ENCODE measurements at regions not wholly inside any gene's neighbourhood (a gene's known extent, or its start where the extent isn't known, plus 50 kb on each side); places are given as distances from the start of the nearest gene placed in this dataset.
"Not testable (repeated sequence)": the region's sequence is repeated elsewhere in the genome, so short reads cannot be mapped to it uniquely, and the experiment has no call there.

DNA sequence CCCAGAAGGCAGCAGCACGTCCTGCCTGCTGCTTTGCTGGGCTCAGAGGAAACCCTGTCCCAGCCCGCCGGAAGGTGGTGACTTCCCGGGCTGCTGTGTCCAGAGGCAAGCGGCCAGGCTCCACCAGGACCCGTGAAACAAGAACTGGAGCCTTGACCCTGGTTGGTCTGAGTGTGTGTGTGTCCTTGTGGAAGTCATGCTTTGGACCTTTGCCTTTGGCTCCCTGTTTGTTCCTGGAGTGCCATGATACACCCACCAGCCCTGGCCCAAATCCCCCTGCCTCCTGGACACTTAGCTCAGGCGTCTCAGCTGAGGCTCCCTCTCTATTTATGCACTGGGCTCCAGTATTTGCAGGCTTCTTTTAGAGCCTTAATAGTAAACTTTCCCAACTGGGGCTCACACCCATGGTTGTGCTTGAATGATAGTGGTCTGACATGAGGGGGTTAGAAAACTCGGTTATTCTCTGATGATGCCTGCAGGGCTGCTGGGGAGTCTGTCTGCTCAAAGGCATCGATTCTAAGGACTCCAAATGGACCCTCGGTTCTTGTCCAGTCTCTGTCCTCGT, 72.2 kb downstream of the C9orf50 start:
- H3K27ac Mint-ChIP-seq: no peak overlapping the region
- TF ChIP-seq, protein P1, sequence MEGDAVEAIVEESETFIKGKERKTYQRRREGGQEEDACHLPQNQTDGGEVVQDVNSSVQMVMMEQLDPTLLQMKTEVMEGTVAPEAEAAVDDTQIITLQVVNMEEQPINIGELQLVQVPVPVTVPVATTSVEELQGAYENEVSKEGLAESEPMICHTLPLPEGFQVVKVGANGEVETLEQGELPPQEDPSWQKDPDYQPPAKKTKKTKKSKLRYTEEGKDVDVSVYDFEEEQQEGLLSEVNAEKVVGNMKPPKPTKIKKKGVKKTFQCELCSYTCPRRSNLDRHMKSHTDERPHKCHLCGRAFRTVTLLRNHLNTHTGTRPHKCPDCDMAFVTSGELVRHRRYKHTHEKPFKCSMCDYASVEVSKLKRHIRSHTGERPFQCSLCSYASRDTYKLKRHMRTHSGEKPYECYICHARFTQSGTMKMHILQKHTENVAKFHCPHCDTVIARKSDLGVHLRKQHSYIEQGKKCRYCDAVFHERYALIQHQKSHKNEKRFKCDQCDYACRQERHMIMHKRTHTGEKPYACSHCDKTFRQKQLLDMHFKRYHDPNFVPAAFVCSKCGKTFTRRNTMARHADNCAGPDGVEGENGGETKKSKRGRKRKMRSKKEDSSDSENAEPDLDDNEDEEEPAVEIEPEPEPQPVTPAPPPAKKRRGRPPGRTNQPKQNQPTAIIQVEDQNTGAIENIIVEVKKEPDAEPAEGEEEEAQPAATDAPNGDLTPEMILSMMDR (conservative IDR thresholded peaks at IDR 0.05): no peak

DNA sequence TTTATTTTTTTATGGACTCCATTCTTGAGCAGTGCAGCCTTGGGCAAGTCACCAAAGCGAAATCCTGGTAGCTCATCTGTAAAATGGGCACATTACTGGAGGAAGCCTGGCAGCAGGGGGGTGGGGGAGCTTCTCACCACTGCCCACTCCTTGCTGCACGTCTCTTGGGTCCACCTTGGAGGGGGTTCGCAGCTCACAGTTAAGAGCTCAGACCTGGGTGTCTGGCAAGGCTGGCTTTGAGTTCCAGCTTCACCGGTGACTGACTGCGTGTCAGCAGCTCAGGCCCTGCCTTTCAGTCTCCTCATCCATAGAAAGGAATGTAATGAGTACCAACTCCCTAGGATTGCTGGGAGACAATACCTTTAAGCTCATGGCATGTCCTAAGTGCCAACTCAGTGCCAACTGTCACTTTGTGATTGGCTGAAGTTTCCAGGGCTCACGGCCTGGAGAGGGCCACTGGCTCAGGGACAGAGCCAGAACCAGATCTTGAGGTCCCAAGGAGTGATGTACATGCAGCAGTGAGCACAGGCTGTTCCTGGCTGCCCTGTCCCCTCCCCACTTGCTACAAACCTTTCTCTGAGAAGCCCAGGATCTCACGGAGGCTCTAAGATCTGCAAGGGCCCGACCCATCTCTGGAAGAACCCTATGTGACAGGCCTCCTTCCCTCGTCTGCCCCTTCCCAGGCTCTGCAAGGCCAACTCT, 72.9 kb downstream of the C9orf50 start:
- Mint-ChIP-seq H3K9me3 (no peaks in the 10 kb centered on the region), H3K36me3 (no peaks in the 10 kb centered on the region), H3K4me1 (ENCODE audit: unreplicated experiment) (peaks cover 24% of the 10 kb centered on the region), H3K27me3 (no peaks in the 10 kb centered on the region), H3K27ac (no peak overlapping the region), H3K4me3 (no peak overlapping the region)
- TF ChIP-seq, protein P1 (conservative IDR thresholded peaks at IDR 0.05): no peak
- no peak for DNase-seq (ENCODE audit: extremely low spot score, unreplicated experiment)

More for the DNA sequence above, 72.2 kb downstream of the C9orf50 start:
- peaks cover 28% of the 10 kb centered on the region for H3K4me1 Mint-ChIP-seq (ENCODE audit: unreplicated experiment)
- no peaks in the 10 kb centered on the region for H3K36me3 Mint-ChIP-seq
- no peak for DNase-seq (ENCODE audit: extremely low spot score, unreplicated experiment)
- H3K4me3 Mint-ChIP-seq: peak overlapping the region; percentile 81
- H3K9me3 Mint-ChIP-seq: no peaks in the 10 kb centered on the region
- H3K27me3 Mint-ChIP-seq: no peaks in the 10 kb centered on the region

DNA sequence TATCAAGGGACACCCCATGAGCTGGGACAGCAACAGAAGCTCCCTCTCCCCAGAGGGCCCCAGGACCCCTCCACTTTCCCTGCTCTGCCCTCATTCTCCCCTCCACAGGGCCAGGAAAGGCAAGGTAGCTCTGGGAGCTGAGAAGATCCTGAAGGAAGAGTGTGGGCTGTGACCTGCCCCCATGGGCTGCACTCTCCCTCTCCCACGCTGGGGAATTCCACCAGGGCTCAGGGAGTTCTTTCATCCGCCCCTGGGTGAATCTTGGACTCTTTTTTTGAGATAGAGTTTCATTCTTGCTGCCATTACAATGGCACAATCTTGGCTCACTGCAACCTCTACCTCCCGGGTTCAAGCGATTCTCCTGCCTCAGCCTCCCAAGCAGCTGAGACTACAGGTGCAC, 73.8 kb downstream of the C9orf50 start:
- TF ChIP-seq, protein P1 (conservative IDR thresholded peaks at IDR 0.05): no peak
- Mint-ChIP-seq H3K27ac (no peak overlapping the region), H3K36me3 (no peaks in the 10 kb centered on the region), H3K27me3 (no peaks in the 10 kb centered on the region), H3K4me1 (ENCODE audit: unreplicated experiment) (peaks cover 21% of the 10 kb centered on the region), H3K4me3 (no peak overlapping the region), H3K9me3 (no peaks in the 10 kb centered on the region)
- no peak for DNase-seq (ENCODE audit: extremely low spot score, unreplicated experiment)

DNA sequence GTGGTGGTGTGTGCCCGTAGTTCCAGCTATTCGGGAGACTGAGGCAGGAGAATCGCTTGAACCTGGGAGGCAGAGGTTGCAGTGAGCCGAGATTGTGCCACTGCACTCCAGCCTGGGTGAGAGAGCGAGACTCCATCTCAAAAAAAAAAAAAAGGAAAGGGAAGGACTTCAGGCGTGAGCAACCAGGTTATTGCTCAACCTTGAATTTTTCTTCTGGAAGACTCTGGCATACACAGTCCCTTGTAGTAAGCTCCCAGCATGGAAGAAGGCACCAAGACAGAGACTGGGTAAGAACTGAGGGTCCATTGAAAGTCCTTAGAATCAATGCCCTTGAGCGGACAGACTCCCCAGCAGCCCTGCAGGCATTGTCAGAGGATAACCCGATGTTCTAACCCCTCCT, 75.0 kb downstream of the C9orf50 start:
- H3K4me1 Mint-ChIP-seq (ENCODE audit: unreplicated experiment): peaks cover 19% of the 10 kb centered on the region
- not testable (repeated sequence) for H3K27ac Mint-ChIP-seq; DNase-seq (ENCODE audit: extremely low spot score, unreplicated experiment); H3K9me3 Mint-ChIP-seq; H3K36me3 Mint-ChIP-seq; H3K4me3 Mint-ChIP-seq; H3K27me3 Mint-ChIP-seq

DNA sequence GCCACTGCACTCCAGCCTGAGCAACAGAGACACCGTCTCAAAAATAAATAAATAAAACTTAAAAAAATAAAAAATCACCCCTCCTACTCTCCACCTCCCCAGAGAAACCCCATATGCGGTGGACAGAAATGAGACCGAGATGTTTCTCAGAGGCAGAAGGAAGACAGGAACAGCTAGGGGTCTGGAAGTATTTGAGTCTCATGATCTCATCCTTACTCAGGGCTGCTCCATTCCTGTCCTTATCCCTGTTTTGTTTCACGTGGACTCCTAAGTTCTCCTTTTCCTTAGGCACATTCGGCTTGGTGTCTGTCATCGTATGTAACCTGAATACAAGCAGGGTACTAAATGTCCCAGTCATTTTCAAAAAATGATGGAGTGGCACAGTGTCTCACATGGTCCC, 76.1 kb downstream of the C9orf50 start:
- H3K9me3 Mint-ChIP-seq: no peaks in the 10 kb centered on the region
- no peak for DNase-seq (ENCODE audit: extremely low spot score, unreplicated experiment)

DNA sequence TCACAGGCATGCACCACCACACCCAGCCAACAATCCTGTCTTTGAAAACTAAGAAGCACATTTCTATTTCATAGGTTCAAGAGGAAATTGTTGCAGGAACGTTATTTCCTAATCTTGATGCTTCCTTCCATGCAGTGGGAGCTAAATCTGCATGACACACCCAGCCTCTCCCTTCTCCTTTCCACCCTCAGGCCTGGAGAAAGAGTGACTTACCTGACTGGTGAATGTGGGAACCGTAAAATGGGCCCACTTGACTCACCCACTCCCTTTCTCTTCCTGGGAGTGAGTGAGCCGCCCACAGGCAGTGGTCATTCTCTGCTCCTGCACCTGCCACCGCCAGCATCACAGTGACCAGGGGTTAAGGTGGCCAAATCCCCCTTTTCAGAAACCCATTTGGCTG, 78.2 kb downstream of the C9orf50 start:
- peaks cover 7% of the 10 kb centered on the region for H3K9me3 Mint-ChIP-seq
- H3K4me3 Mint-ChIP-seq: no peak overlapping the region
- no peak overlapping the region for H3K27ac Mint-ChIP-seq
- no peak for DNase-seq (ENCODE audit: extremely low spot score, unreplicated experiment)
- peaks cover 4% of the 10 kb centered on the region for H3K36me3 Mint-ChIP-seq
- TF ChIP-seq, protein P1 (conservative IDR thresholded peaks at IDR 0.05): no peak
- H3K4me1 Mint-ChIP-seq (ENCODE audit: unreplicated experiment): peaks cover 9% of the 10 kb centered on the region
- no peaks in the 10 kb centered on the region for H3K27me3 Mint-ChIP-seq

More for the DNA sequence above, 76.1 kb downstream of the C9orf50 start:
- TF ChIP-seq, protein P1 (conservative IDR thresholded peaks at IDR 0.05): no peak
- no peaks in the 10 kb centered on the region for H3K36me3 Mint-ChIP-seq
- H3K27me3 Mint-ChIP-seq: no peaks in the 10 kb centered on the region
- peak overlapping the region; percentile 4 for H3K27ac Mint-ChIP-seq
- no peak overlapping the region for H3K4me3 Mint-ChIP-seq
- peaks cover 19% of the 10 kb centered on the region for H3K4me1 Mint-ChIP-seq (ENCODE audit: unreplicated experiment)
